ENCODE measurements at regions not wholly inside any gene's neighbourhood (a gene's known extent, or its start where the extent isn't known, plus 50 kb on each side); places are given as distances from the start of the nearest gene placed in this dataset.

DNA sequence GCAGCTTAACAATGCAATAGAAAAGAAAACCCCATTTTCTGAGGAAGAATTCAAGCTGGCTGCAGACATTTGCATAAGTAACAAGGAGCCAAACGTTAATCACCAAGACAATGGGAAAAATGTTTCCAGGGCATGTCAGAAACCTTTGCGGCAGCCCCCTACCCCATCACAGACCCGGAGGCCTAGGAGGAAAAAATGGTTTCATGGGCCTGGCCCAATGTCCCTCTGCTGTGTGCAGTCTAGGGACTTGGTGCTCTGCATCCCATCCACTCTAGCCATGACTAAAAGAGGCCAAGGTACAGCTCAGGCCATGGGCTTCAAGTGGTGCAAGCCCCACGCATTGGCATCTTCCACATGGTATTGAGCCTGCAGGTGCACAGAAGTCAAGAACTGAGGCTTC is 147.0 kb upstream of the NR3C2 start:
- ATAC-seq, result no peak
- DNase-seq, result no peak
- TF ChIP-seq, protein P1, sequence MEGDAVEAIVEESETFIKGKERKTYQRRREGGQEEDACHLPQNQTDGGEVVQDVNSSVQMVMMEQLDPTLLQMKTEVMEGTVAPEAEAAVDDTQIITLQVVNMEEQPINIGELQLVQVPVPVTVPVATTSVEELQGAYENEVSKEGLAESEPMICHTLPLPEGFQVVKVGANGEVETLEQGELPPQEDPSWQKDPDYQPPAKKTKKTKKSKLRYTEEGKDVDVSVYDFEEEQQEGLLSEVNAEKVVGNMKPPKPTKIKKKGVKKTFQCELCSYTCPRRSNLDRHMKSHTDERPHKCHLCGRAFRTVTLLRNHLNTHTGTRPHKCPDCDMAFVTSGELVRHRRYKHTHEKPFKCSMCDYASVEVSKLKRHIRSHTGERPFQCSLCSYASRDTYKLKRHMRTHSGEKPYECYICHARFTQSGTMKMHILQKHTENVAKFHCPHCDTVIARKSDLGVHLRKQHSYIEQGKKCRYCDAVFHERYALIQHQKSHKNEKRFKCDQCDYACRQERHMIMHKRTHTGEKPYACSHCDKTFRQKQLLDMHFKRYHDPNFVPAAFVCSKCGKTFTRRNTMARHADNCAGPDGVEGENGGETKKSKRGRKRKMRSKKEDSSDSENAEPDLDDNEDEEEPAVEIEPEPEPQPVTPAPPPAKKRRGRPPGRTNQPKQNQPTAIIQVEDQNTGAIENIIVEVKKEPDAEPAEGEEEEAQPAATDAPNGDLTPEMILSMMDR (IDR thresholded peaks at IDR 0.05), result no peak

DNA sequence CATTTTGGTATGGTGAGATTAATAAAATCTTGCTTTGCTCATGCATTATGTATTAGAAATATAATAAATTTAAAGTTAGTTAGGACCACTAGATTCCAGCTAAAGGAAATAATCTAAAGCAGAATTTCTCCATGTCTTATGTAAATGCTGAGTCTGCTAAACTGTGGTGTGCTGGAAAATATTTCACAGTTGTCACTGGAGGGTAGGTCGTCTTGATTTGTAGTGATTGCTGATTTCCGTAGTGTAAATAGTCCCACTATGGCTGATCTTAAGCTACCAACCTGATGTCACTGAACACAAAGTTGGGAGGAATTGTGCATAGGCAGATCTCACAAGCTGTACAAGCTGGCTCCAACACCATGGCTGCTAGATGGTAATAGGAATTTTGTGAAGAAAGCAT is 133.4 kb upstream of the NR3C2 start:
- ATAC-seq, result no peak
- Histone ChIP-seq H3K27ac (no peak overlapping the region), H3K4me1 (no peaks in the 10 kb centered on the region), H3K36me3 (no peaks in the 10 kb centered on the region), H3K27me3 (ENCODE audit: low read depth) (no peaks in the 10 kb centered on the region), H3K4me3 (no peak overlapping the region), H3K9me3 (no peaks in the 10 kb centered on the region)
- TF ChIP-seq, protein P1 (IDR thresholded peaks at IDR 0.05), result no peak
- DNase-seq, result no peak
- intact Hi-C loops (cut with DNase I), result no loop called here

More for the DNA sequence above, 147.0 kb upstream of the NR3C2 start:
- no peaks in the 10 kb centered on the region for H3K4me1 ChIP-seq
- peaks cover 5% of the 10 kb centered on the region for H3K9me3 ChIP-seq
- H3K36me3 ChIP-seq, result no peaks in the 10 kb centered on the region
- intact Hi-C loops (cut with DNase I), result no loop called here
- H3K27ac ChIP-seq, result no peak overlapping the region
- H3K4me3 ChIP-seq, result no peak overlapping the region
- no peaks in the 10 kb centered on the region for H3K27me3 ChIP-seq (ENCODE audit: low read depth)

DNA sequence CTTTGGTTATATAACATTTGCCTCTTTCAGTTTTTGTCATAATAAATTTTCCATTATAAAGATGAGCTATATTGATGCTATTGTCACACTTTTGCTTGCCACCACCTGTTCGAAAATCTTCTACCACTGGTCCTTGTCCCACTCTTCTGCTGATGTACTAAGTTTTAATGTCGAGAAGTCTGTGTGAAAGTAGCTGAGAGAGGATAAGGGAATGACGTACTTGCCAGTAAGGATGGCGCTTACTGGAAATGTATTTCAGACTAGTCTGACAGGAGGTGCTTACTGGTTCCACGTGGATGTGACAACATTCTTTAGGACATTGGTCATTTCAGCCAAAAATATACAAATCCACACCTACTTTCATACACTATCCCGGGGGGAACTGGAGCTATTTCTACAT is 132.7 kb upstream of the NR3C2 start:
- no peaks in the 10 kb centered on the region for H3K36me3 ChIP-seq
- intact Hi-C loops (cut with DNase I), result no loop called here
- TF ChIP-seq, protein P1 (IDR thresholded peaks at IDR 0.05), result no peak
- no peak for DNase-seq
- H3K4me1 ChIP-seq, result no peaks in the 10 kb centered on the region
- no peaks in the 10 kb centered on the region for H3K27me3 ChIP-seq (ENCODE audit: low read depth)
- H3K27ac ChIP-seq, result no peak overlapping the region
- no peak overlapping the region for H3K4me3 ChIP-seq
- ATAC-seq, result no peak
- peaks cover 3% of the 10 kb centered on the region for H3K9me3 ChIP-seq

DNA sequence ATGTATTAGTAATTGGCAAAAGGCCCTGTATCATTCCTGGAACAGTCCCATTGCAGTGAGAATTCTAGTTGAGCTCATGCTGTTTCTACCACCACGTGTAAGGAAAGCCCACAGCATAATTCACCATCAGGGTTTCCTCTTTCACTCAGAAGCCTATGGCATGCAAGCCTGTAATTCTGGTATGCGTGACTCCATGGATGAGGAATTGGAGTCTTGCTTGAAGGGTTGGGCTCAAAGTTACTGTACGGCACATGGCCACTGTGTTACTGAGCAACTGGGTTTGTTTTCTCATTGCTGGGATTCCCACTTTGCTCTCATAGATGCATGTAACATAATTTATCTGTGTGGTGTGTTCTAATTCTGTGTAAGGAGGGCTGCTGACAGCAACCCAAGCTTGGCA is 132.3 kb upstream of the NR3C2 start:
- no peak overlapping the region for H3K4me3 ChIP-seq
- H3K27ac ChIP-seq, result no peak overlapping the region
- no peak for DNase-seq
- TF ChIP-seq, protein P1 (IDR thresholded peaks at IDR 0.05), result no peak
- peaks cover 7% of the 10 kb centered on the region for H3K9me3 ChIP-seq
- no peak for ATAC-seq
- no peaks in the 10 kb centered on the region for H3K4me1 ChIP-seq
- H3K27me3 ChIP-seq (ENCODE audit: low read depth), result no peaks in the 10 kb centered on the region
- H3K36me3 ChIP-seq, result no peaks in the 10 kb centered on the region
- intact Hi-C loops (cut with DNase I), result no loop called here

DNA sequence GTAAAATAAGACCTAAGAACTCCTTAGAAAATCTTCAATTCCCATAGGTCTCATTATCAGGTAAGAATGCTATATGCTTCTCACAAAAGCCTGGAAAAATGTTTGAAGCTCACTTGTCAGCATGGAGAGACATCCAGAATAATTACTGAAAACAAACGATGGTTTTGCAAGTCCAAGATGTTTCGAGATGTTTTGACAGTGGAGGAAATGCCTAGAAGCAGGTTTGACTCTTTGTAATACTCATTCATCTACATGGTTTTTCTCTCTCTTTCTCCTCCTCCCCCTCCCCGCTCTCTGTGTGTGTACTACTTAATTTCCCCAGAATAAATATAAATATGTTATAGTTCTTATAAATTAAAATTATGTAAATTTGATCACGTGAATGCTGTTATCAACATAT is 131.9 kb upstream of the NR3C2 start:
- DNase-seq, result no peak
- Histone ChIP-seq H3K27ac (no peak overlapping the region), H3K36me3 (no peaks in the 10 kb centered on the region), H3K4me1 (no peaks in the 10 kb centered on the region), H3K27me3 (ENCODE audit: low read depth) (no peaks in the 10 kb centered on the region), H3K9me3 (peaks cover 11% of the 10 kb centered on the region), H3K4me3 (no peak overlapping the region)
- intact Hi-C loops (cut with DNase I), result no loop called here
- ATAC-seq, result no peak
- TF ChIP-seq, protein P1 (IDR thresholded peaks at IDR 0.05), result no peak

DNA sequence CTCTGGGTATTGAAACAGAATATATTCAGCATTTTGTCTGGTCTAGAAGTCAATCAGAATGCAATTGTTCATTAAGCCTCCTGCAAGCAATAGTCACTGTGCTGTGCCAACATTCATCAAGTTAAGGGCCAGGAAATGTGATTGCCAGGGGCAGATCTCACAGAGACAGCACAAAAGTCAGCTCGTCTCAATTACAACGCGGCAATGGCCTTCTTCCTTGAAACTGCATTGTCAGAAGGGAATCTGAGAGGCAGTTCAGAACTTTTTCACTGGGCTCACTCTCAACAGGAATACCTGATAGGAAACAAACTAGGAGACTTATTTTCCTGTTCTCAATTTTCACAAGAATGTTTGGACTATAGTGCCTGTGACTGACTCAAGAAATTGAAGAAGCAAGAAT is 131.1 kb upstream of the NR3C2 start:
- Histone ChIP-seq H3K9me3 (peaks cover 12% of the 10 kb centered on the region), H3K4me3 (no peak overlapping the region), H3K27me3 (ENCODE audit: low read depth) (no peaks in the 10 kb centered on the region), H3K27ac (no peak overlapping the region), H3K4me1 (no peaks in the 10 kb centered on the region), H3K36me3 (no peaks in the 10 kb centered on the region)
- TF ChIP-seq, protein P1 (IDR thresholded peaks at IDR 0.05), result no peak
- ATAC-seq, result no peak
- intact Hi-C loops (cut with DNase I), result no loop called here
- DNase-seq, result no peak
